ENCODE measurements at regions not wholly inside any gene's neighbourhood (a gene's known extent, or its start where the extent isn't known, plus 50 kb on each side); places are given as distances from the start of the nearest gene placed in this dataset.

DNA sequence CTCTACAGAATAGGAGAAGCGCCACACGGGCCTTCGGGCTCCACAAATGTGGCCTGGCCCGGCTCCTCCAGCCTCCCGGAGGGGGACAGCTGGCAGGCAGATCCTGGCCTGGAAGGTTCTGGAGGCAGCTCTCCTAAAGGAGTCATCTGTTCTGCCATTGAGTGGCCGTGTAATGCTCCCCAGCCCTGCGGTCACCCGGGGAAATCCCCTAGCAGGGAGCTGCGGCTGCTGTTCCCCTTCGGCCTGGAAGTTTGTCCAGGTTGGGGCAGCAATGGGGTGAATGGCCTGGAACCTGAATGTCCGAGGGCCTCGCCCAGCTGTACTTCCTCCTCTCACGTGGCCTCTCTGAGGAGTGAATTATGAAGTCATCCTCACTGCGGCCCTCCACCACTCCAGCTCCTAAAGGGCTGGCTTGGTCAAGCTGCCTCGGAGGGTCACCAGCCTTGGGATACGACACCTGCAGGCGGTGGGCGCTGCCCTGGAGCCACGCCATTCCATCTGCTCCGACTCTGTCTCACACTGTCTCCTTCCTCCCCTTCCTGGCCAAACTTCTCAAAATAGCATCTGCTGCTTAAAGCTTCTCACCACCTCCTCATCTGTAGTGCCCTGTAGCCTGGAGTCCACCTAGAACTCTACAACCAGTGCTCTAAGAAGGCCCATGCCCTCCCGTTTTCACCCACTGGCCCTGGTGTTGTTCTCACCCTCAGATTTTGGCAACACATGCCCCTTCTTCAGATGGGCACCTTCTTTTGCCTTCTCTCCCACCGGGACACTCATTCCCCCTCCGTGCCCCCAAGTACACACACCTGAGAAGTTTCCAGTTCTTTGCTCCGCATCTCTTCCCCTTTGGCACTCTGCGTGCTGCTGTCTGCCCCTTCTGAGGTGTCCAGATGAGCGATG, 54.4 kb upstream of the TMPRSS2 start:
- DNase-seq, result no peak
- intact Hi-C loops (cut with DNase I, micrococcal nuclease), result no loop called here
- ATAC-seq, result peak; percentile 5

GRCh38 chr21:41561701-41562100, 53.7 kb upstream of the TMPRSS2 start:
- ATAC-seq (no peak), DNase-seq (no peak)
- intact Hi-C loops (cut with DNase I, micrococcal nuclease), result no loop called here

- ATAC-seq, result peak; percentile 73
- DNase-seq, result peak; percentile 83 to 89
- intact Hi-C loops (cut with DNase I, micrococcal nuclease), result no loop called here
These were observed 52.8 kb upstream of the TMPRSS2 start for GRCh38 chr21:41560661-41561158.

DNA sequence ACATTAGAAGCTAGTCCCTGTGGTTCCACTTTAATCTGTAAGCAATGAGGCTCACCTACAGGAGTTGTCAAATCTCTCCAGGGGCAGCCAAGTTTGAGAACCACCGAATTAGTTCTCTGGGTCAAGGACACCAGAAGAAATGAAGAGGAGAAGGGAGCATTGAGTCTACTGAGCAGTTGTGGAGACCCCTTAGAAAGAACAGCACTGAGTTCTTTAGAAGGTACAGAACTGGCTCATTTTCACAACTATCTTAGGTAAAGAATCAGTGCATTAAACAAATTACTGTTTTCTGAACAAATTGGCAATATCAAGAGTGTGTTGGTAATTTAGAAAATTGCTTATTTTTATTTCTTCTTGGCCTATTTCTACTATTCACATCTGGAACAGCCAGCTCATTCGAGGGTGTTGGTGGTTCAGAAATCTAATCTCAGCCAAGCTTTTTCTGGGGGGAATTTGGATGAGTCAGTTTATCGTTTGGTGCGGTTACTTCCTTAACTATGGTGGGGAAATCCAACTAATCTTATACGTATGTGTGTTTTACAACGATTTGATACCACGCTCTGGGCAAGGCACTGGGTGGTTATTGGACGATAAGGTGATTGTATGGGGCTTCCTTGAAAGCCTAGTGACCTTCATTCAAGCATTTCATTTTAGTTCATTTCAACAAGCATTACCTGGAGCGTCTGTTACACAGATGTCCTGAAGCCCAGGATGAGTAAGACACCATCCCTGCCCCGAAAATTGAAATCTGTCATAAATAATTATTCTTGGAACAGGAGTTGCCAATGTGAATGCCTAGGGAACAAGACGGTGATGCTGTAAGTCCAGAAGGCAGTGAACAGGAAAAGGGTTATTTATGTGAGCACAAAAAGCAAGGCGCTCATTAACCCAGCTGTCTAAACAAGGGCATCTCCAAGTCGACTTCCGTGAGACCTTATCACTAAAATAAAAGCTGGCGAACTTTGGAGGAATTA, 52.0 kb upstream of the TMPRSS2 start:
- peak in 1 of 2 donors; percentile 22 for DNase-seq
- intact Hi-C loops (cut with DNase I, micrococcal nuclease), result no loop called here
- ATAC-seq, result peak; percentile 49

- ATAC-seq, result no peak
- intact Hi-C loops (cut with DNase I, micrococcal nuclease), result no loop called here
- no peak for DNase-seq
These were observed 50.9 kb upstream of the TMPRSS2 start for GRCh38 chr21:41558842-41559241.

- intact Hi-C loops (cut with DNase I, micrococcal nuclease), result no loop called here
- DNase-seq (no peak), ATAC-seq (no peak)
These were observed 49.9 kb upstream of the TMPRSS2 start for GRCh38 chr21:41557884-41558283.
